ENCODE measurements at regions not wholly inside any gene's neighbourhood (a gene's known extent, or its start where the extent isn't known, plus 50 kb on each side); places are given as distances from the start of the nearest gene placed in this dataset.

DNA sequence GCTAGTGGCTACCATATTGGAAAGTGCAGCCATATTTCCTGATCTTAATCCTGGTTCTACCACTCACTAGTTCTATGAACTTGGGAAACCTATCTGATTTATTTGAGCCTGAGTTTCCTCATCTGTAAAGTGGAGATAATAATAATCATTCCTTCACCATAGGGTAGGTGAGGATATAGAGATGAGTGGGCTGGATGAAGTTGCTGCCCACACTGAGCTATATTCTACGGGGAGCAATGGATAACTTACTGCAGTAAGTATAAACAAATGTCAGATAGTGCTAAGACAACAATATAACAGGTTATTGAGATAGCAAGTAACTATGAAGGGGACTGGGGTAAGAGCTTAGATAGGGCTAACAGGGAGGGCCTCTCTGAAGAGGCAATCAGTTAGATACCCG, 251.5 kb upstream of the ADAMTS9 start:
- no peak for TF ChIP-seq CHD4 (IDR thresholded peaks at IDR 0.05)
- no peak for TF ChIP-seq CTCF (IDR thresholded peaks at IDR 0.05 in 2 of 3, conservative IDR thresholded peaks at IDR 0.05 in 1 of 3; ENCODE audit: control insufficient read depth in 2 of 3, extremely low read depth in 1 of 3, insufficient read depth in 1 of 3, low read depth in 3 of 3, low read length in 3 of 3)
- no peak for TF ChIP-seq POLR2AphosphoS5 (IDR thresholded peaks at IDR 0.05; ENCODE audit: low read length)
- no peak for TF ChIP-seq SRF (IDR thresholded peaks at IDR 0.05; ENCODE audit: low read depth in 2 of 2, low read length in 2 of 2)
- TF ChIP-seq MEF2A (IDR thresholded peaks at IDR 0.05; ENCODE audit: insufficient read depth, low read depth, low read length) = no peak
- TF ChIP-seq SIN3A (IDR thresholded peaks at IDR 0.05; ENCODE audit: low read depth, low read length) = no peak
- TF ChIP-seq NFXL1 (IDR thresholded peaks at IDR 0.05; ENCODE audit: borderline replicate concordance) = no peak
- TF ChIP-seq EP300 (IDR thresholded peaks at IDR 0.05; ENCODE audit: borderline replicate concordance in 1 of 2, control insufficient read depth in 1 of 2, low read depth in 2 of 2, low read length in 2 of 2) = no peak
- TF ChIP-seq FOXM1 (IDR thresholded peaks at IDR 0.05; ENCODE audit: low read depth, low read length) = no peak
- no peak for TF ChIP-seq ZNF274 (IDR thresholded peaks at IDR 0.05; ENCODE audit: insufficient read depth, insufficient read length)

Measured in GM12878 (cell line).